ENCODE measurements at regions not wholly inside any gene's neighbourhood (a gene's known extent, or its start where the extent isn't known, plus 50 kb on each side); places are given as distances from the start of the nearest gene placed in this dataset.

- no peak for DNase-seq (ENCODE audit: low spot score)
Measured at GRCh38 chr4:111802191-111802590, 343.1 kb upstream of the FAM241A start.

GRCh38 chr4:111806331-111806730, 338.9 kb upstream of the FAM241A start:
- DNase-seq (ENCODE audit: low spot score) = peak; percentile 16

- no peak for DNase-seq (ENCODE audit: low spot score)
Measured at GRCh38 chr4:111807576-111807975, 337.7 kb upstream of the FAM241A start.

- DNase-seq (ENCODE audit: low spot score) = no peak
Measured at GRCh38 chr4:111808174-111808573, 337.1 kb upstream of the FAM241A start.

- DNase-seq (ENCODE audit: low spot score) = no peak
Measured at GRCh38 chr4:111811661-111812060, 333.6 kb upstream of the FAM241A start.

- DNase-seq (ENCODE audit: low spot score) = no peak
Measured at GRCh38 chr4:111812114-111812513, 333.1 kb upstream of the FAM241A start.

- DNase-seq (ENCODE audit: low spot score) = no peak
Measured at GRCh38 chr4:111812760-111813159, 332.5 kb upstream of the FAM241A start.

GRCh38 chr4:111813555-111814140, 331.6 kb upstream of the FAM241A start:
- no peak for DNase-seq (ENCODE audit: low spot score)

GRCh38 chr4:111814961-111815360, 330.3 kb upstream of the FAM241A start:
- DNase-seq (ENCODE audit: low spot score) = no peak

- DNase-seq (ENCODE audit: low spot score) = no peak
Measured at GRCh38 chr4:111821342-111821741, 323.9 kb upstream of the FAM241A start.

GRCh38 chr4:111836601-111837000, 308.7 kb upstream of the FAM241A start:
- no peak for DNase-seq (ENCODE audit: low spot score)

- DNase-seq (ENCODE audit: low spot score) = no peak
Measured at GRCh38 chr4:111837761-111838160, 307.5 kb upstream of the FAM241A start.

GRCh38 chr4:111838406-111838930, 306.8 kb upstream of the FAM241A start:
- no peak for DNase-seq (ENCODE audit: low spot score)

- DNase-seq (ENCODE audit: low spot score) = no peak
Measured at GRCh38 chr4:111839141-111839540, 306.1 kb upstream of the FAM241A start.

- DNase-seq (ENCODE audit: low spot score) = no peak
Measured at GRCh38 chr4:111842336-111842735, 302.9 kb upstream of the FAM241A start.

- no peak for DNase-seq (ENCODE audit: low spot score)
Measured at GRCh38 chr4:111847296-111848008, 297.8 kb upstream of the FAM241A start.

- DNase-seq (ENCODE audit: low spot score) = no peak
Measured at GRCh38 chr4:111849746-111850284, 295.4 kb upstream of the FAM241A start.

GRCh38 chr4:111854494-111855087, 290.7 kb upstream of the FAM241A start:
- peak; percentile 26 for DNase-seq (ENCODE audit: low spot score)

GRCh38 chr4:111855308-111855707, 289.9 kb upstream of the FAM241A start:
- no peak for DNase-seq (ENCODE audit: low spot score)

- DNase-seq (ENCODE audit: low spot score) = no peak
Measured at GRCh38 chr4:111864066-111864465, 281.2 kb upstream of the FAM241A start.

GRCh38 chr4:111869339-111869738, 275.9 kb upstream of the FAM241A start:
- DNase-seq (ENCODE audit: low spot score) = no peak

- no peak for DNase-seq (ENCODE audit: low spot score)
Measured at GRCh38 chr4:111871802-111872201, 273.5 kb upstream of the FAM241A start.

- DNase-seq (ENCODE audit: low spot score) = no peak
Measured at GRCh38 chr4:111873801-111874200, 271.5 kb upstream of the FAM241A start.
